IMR-90 (cell line): ENCODE measurements at regions not wholly inside any gene's neighbourhood (a gene's known extent, or its start where the extent isn't known, plus 50 kb on each side); places are given as distances from the start of the nearest gene placed in this dataset.

ENCODE experiments used
- ATAC-seq: fragments of 200-7000 bp; cut with Tn5 transposase; 2 replicates; pipeline ENCODE4 v1.9.1; 2020; ENCODE audit warnings: low read depth, mild to moderate bottlenecking, moderate library complexity
- BruUV-seq: library from RNA; stranded (reverse); fragments of 400-500 nt; replicated peaks from 2 replicates; lab custom pipeline; 2021; lab: Mats Ljungman, UMichigan
- CTCF ChIA-PET: fragments of 300-600 bp; formaldehyde crosslinking; extraction: SDS; loops from one replicate; lab custom pipeline; 2021; ENCODE audit warnings: antibody characterized with exemption; lab: Yijun Ruan, JAX
- POLR2A ChIA-PET: fragments of 300-600 bp; sonication (Branson Sonifier 250); formaldehyde crosslinking; loops from one replicate; lab custom pipeline; 2022; ENCODE audit warnings: antibody characterized with exemption; ENCODE audit not compliant: unreplicated experiment; lab: Charles Lee
- DNase-seq: peaks from one replicate; pipeline ENCODE4 v3.0.0; 2013
- H2AFZ ChIP-seq: replicated peaks from 2 replicates; pipeline ENCODE3; 2013; ENCODE audit warnings: low read length, mild to moderate bottlenecking; ENCODE audit not compliant: poor library complexity
- H2AK5ac ChIP-seq: 2 replicates; pipeline ENCODE4 v1.6.1; 2013; ENCODE audit warnings: low read depth, low read length, inconsistent platforms
- H2AK9ac ChIP-seq: replicated peaks from 2 replicates; pipeline ENCODE3; 2013; ENCODE audit warnings: mild to moderate bottlenecking, low read depth, low read length, moderate library complexity; ENCODE audit not compliant: poor library complexity
- H2BK120ac ChIP-seq: 2 replicates; pipeline ENCODE4 v1.6.1; 2013; ENCODE audit warnings: low read depth, low read length, inconsistent platforms
- H2BK15ac ChIP-seq: 3 replicates; pipeline ENCODE4 v1.6.1; 2013; ENCODE audit warnings: low read depth, low read length, inconsistent platforms
- H2BK20ac ChIP-seq: 2 replicates; pipeline ENCODE4 v1.6.1; 2013; ENCODE audit warnings: low read depth, mild to moderate bottlenecking, inconsistent platforms, low read length, moderate library complexity
- H2BK5ac ChIP-seq: 2 replicates; pipeline ENCODE4 v1.6.1; 2013; ENCODE audit warnings: mild to moderate bottlenecking, low read depth, low read length, inconsistent platforms; ENCODE audit not compliant: poor library complexity, severe bottlenecking
- H3K14ac ChIP-seq: replicated peaks from 2 replicates; pipeline ENCODE4 v1.6.1; 2013; ENCODE audit warnings: low read depth, low read length, inconsistent platforms
- H3K18ac ChIP-seq: 2 replicates; pipeline ENCODE4 v1.6.1; 2013; ENCODE audit warnings: low read depth, low read length, control low read depth
- H3K23ac ChIP-seq: 2 replicates; pipeline ENCODE4 v1.6.1; 2013; ENCODE audit warnings: low read depth, low read length, inconsistent platforms
- H3K27ac ChIP-seq: 2 replicates; pipeline ENCODE4 v1.5.1; 2013; ENCODE audit warnings: mild to moderate bottlenecking, control low read depth, low read length; ENCODE audit not compliant: insufficient read depth
- H3K27me3 ChIP-seq: 2 replicates; pipeline ENCODE4 v1.6.1; 2013; ENCODE audit warnings: low read length; ENCODE audit not compliant: control insufficient read depth, insufficient read depth
- H3K36me3 ChIP-seq: 2 replicates; pipeline ENCODE4 v1.6.1; 2013; ENCODE audit warnings: low read length, mixed read lengths; ENCODE audit not compliant: control insufficient read depth, insufficient read depth
- H3K4ac ChIP-seq: 2 replicates; pipeline ENCODE4 v1.6.1; 2013; ENCODE audit warnings: low read depth, low read length, inconsistent platforms
- H3K4me1 ChIP-seq: 2 replicates; pipeline ENCODE4 v1.6.1; 2013; ENCODE audit warnings: low read length, mixed read lengths; ENCODE audit not compliant: control insufficient read depth, insufficient read depth
- H3K4me2 ChIP-seq: 2 replicates; pipeline ENCODE4 v1.6.1; 2013; ENCODE audit warnings: low read depth, mild to moderate bottlenecking, control low read depth, low read length, moderate library complexity
- H3K4me3 ChIP-seq: 2 replicates; pipeline ENCODE4 v1.5.1; 2013; ENCODE audit warnings: low read depth, mild to moderate bottlenecking, control low read depth, low read length, moderate library complexity; ENCODE audit not compliant: insufficient read depth
- H3K56ac ChIP-seq: 2 replicates; pipeline ENCODE4 v1.6.1; 2013; ENCODE audit warnings: low read length, inconsistent platforms; ENCODE audit not compliant: insufficient read depth; ENCODE audit errors: extremely low read depth
- H3K79me1 ChIP-seq, 2 experiments: 2 replicates each; pipeline ENCODE4 v1.6.1; 2013; ENCODE audit warnings: low read length in 2 of 2, inconsistent platforms in 1 of 2, low read depth in 1 of 2
- H3K9ac ChIP-seq: 2 replicates; pipeline ENCODE4 v1.6.1; 2013; ENCODE audit warnings: low read depth, low read length, control low read depth
- H3K9me1 ChIP-seq: 2 replicates; pipeline ENCODE4 v1.6.1; 2013; ENCODE audit warnings: low read length, inconsistent platforms; ENCODE audit not compliant: insufficient read depth
- H3K9me3 ChIP-seq: 2 replicates; pipeline ENCODE4 v1.6.1; 2013; ENCODE audit warnings: low read length; ENCODE audit not compliant: control insufficient read depth, insufficient read depth
- H4K20me1 ChIP-seq: 2 replicates; pipeline ENCODE4 v1.6.1; 2013; ENCODE audit warnings: low read length, inconsistent platforms; ENCODE audit not compliant: insufficient read depth
- H4K5ac ChIP-seq: 2 replicates; pipeline ENCODE4 v1.6.1; 2013; ENCODE audit warnings: mild to moderate bottlenecking, low read depth, low read length, control low read depth
- H4K8ac ChIP-seq, 2 experiments: 2 replicates each; pipeline ENCODE4 v1.6.1; 2013; ENCODE audit warnings: low read depth in 2 of 2, low read length in 2 of 2, control low read depth in 1 of 2, inconsistent platforms in 1 of 2
- H4K91ac ChIP-seq: 2 replicates; pipeline ENCODE4 v1.6.1; 2013; ENCODE audit warnings: low read depth, low read length, inconsistent platforms; ENCODE audit not compliant: insufficient read depth
- BHLHE40 ChIP-seq: fragments of 150-350 bp; IDR thresholded peaks from 2 replicates; pipeline ENCODE4 v1.6.1; 2016; ENCODE audit warnings: mild to moderate bottlenecking, low read depth, low read length
- CEBPB ChIP-seq: IDR thresholded peaks from 2 replicates; pipeline ENCODE4 v1.6.1; 2012; ENCODE audit warnings: low read depth, low read length, improper control_type of control experiment
- CHD1 ChIP-seq: IDR thresholded peaks from 2 replicates; pipeline ENCODE4 v1.6.1; 2012; ENCODE audit warnings: low read depth, low read length, improper control_type of control experiment
- FOS ChIP-seq: fragments of 150-350 bp; IDR thresholded peaks from 2 replicates; pipeline ENCODE4 v1.6.1; 2016; ENCODE audit warnings: low read depth, low read length
- MAFK ChIP-seq: IDR thresholded peaks from 2 replicates; pipeline ENCODE4 v1.6.1; 2012; ENCODE audit warnings: low read depth, low read length, improper control_type of control experiment
- MAZ ChIP-seq: IDR thresholded peaks from 2 replicates; pipeline ENCODE4 v1.6.1; 2012; ENCODE audit warnings: low read depth, mild to moderate bottlenecking, low read length, improper control_type of control experiment, moderate library complexity, borderline replicate concordance
- MXI1 ChIP-seq: IDR thresholded peaks from 2 replicates; pipeline ENCODE4 v1.6.1; 2012; ENCODE audit warnings: low read depth, mild to moderate bottlenecking, low read length, moderate library complexity, borderline replicate concordance
- NFE2L2 ChIP-seq: fragments of 150-350 bp; IDR thresholded peaks from 2 replicates; pipeline ENCODE4 v1.6.1; 2016; ENCODE audit warnings: low read depth, mild to moderate bottlenecking, low read length
- POLR2A ChIP-seq: IDR thresholded peaks from 2 replicates; pipeline ENCODE4 v1.6.1; 2012; ENCODE audit warnings: mild to moderate bottlenecking, low read depth, low read length
- RAD21 ChIP-seq: IDR thresholded peaks from 2 replicates; pipeline ENCODE4 v1.6.1; 2012; ENCODE audit warnings: low read length, improper control_type of control experiment
- RFX5 ChIP-seq: IDR thresholded peaks from 2 replicates; pipeline ENCODE4 v1.8.0; 2012; ENCODE audit warnings: low read depth, mild to moderate bottlenecking, low read length, moderate library complexity
- SMC3 ChIP-seq: fragments of 150-350 bp; IDR thresholded peaks from 2 replicates; pipeline ENCODE4 v1.6.1; 2016; ENCODE audit warnings: low read depth, mild to moderate bottlenecking, antibody characterized with exemption, low read length, moderate library complexity
- WGBS, 2 experiments: methylation state at CpG; one replicate each; pipeline versions ENCODE4 v1.1.5 to v1.1.7; 2013; ENCODE audit warnings: missing lambda C conversion rate in 2 of 2; ENCODE audit not compliant: insufficient read length in 1 of 2; ENCODE audit errors: extremely low coverage in 2 of 2; 5-methylcytosine and 5-hydroxymethylcytosine counted together
- dilution Hi-C: fragments of 300-500 bp; cut with HindIII; formaldehyde crosslinking; loops from one replicate; pipeline ENCODE4 v1.14.3; 2018; ENCODE audit warnings: low sequenced_read_pairs; ENCODE audit not compliant: unreplicated experiment
- in situ Hi-C: fragments of 300-500 bp; cut with MboI; formaldehyde crosslinking; loops from 3 replicates; pipeline ENCODE4 v1.14.3; 2019; ENCODE audit warnings: low sequenced_read_pairs, inconsistent platforms, mixed read lengths
- intact Hi-C: fragments of 100-400 bp; cut with micrococcal nuclease; formaldehyde crosslinking; loops from 2 replicates; pipeline ENCODE4 v1.10.0; 2022
- TF ChIP-seq, protein P1 (sequence below): fragments of 150-350 bp; IDR thresholded peaks from 2 replicates; pipeline ENCODE4 v1.6.1; 2017; ENCODE audit warnings: mild to moderate bottlenecking, antibody characterized with exemption, low read length, low read depth
- TF ChIP-seq, protein P2 (sequence below): fragments of 150-350 bp; IDR thresholded peaks from 2 replicates; pipeline ENCODE4 v1.6.1; 2016; ENCODE audit warnings: low read depth, mild to moderate bottlenecking, low read length, moderate library complexity, borderline replicate concordance
- TF ChIP-seq, protein P3 (sequence below): conservative IDR thresholded peaks from 2 replicates; pipeline ENCODE4 v1.5.1; 2012; ENCODE audit warnings: mild to moderate bottlenecking, low read depth, low read length, improper control_type of control experiment

DNA sequence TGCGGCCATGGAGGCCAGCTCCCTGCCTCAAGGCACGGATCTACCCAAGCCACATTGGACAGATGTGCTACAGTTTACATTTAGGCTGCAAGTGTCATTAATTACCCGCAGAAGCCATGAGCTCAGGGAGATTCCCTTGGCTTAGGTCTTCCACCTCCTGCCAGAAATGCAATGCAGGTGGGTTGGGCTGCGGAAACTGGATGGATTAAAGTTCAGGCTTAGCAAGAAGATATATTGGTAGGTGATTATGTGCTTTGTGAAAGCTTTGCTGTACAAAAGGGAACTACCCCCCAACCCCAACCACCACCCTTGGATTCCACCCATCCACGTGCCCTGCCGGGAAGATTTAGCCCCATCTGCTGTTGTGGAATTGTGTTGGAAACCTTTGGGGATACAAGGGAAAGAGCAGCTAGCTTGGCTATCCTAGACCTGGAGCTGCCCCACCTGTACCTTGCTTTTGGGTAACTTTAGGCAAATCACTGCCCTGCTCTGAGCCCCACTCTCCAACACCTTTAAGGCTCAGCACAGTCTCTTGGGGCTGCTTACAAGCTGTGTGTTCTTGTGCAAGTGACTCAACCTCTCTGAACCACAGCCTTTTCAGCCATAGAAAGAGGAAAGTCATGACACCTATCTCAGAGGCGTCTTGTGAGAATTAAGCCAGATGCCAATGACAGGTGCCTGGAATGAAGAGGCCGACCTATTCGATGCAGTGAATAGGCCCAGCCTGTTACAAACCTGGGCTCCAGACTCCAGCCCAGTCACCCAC, 141.6 kb upstream of the GLI2 start:
- H2AFZ ChIP-seq, result no peak overlapping the region
- no peak overlapping the region for H2BK15ac ChIP-seq
- no peak overlapping the region for H2AK9ac ChIP-seq
- intact Hi-C loops, result no loop called here
- peaks cover 15% of the 10 kb centered on the region for H3K9me1 ChIP-seq
- H2BK5ac ChIP-seq, result no peak overlapping the region
- no peak overlapping the region; the same call in 1 of the 2 replicates for H4K91ac ChIP-seq
- no peak overlapping the region for H4K8ac ChIP-seq
- no peak overlapping the region for H3K27ac ChIP-seq
- H2BK120ac ChIP-seq, result no peak overlapping the region
- H3K4ac ChIP-seq, result no peak overlapping the region; the same call in 1 of the 2 replicates
- H3K14ac ChIP-seq, result no peak overlapping the region
- TF ChIP-seq MXI1 (no peak), MAFK (no peak), CEBPB (no peak), RAD21 (no peak), POLR2A (no peak), NFE2L2 (no peak), BHLHE40 (no peak), MAZ (no peak), RFX5 (no peak), SMC3 (no peak), FOS (no peak), CHD1 (no peak)
- TF ChIP-seq, protein P1, sequence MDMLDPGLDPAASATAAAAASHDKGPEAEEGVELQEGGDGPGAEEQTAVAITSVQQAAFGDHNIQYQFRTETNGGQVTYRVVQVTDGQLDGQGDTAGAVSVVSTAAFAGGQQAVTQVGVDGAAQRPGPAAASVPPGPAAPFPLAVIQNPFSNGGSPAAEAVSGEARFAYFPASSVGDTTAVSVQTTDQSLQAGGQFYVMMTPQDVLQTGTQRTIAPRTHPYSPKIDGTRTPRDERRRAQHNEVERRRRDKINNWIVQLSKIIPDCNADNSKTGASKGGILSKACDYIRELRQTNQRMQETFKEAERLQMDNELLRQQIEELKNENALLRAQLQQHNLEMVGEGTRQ, result no peak
- TF ChIP-seq, protein P2, sequence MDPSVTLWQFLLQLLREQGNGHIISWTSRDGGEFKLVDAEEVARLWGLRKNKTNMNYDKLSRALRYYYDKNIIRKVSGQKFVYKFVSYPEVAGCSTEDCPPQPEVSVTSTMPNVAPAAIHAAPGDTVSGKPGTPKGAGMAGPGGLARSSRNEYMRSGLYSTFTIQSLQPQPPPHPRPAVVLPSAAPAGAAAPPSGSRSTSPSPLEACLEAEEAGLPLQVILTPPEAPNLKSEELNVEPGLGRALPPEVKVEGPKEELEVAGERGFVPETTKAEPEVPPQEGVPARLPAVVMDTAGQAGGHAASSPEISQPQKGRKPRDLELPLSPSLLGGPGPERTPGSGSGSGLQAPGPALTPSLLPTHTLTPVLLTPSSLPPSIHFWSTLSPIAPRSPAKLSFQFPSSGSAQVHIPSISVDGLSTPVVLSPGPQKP, result no peak
- TF ChIP-seq, protein P3, sequence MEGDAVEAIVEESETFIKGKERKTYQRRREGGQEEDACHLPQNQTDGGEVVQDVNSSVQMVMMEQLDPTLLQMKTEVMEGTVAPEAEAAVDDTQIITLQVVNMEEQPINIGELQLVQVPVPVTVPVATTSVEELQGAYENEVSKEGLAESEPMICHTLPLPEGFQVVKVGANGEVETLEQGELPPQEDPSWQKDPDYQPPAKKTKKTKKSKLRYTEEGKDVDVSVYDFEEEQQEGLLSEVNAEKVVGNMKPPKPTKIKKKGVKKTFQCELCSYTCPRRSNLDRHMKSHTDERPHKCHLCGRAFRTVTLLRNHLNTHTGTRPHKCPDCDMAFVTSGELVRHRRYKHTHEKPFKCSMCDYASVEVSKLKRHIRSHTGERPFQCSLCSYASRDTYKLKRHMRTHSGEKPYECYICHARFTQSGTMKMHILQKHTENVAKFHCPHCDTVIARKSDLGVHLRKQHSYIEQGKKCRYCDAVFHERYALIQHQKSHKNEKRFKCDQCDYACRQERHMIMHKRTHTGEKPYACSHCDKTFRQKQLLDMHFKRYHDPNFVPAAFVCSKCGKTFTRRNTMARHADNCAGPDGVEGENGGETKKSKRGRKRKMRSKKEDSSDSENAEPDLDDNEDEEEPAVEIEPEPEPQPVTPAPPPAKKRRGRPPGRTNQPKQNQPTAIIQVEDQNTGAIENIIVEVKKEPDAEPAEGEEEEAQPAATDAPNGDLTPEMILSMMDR, result no peak
- no peak overlapping the region for H4K5ac ChIP-seq
- H3K4me2 ChIP-seq, result no peak overlapping the region
- H3K18ac ChIP-seq, result no peak overlapping the region
- no peaks in the 10 kb centered on the region for H4K20me1 ChIP-seq
- no peak overlapping the region for H3K9ac ChIP-seq
- POLR2A ChIA-PET, result no interaction called here
- peaks cover 24% of the 10 kb centered on the region for H3K4me1 ChIP-seq
- no peak overlapping the region for H3K23ac ChIP-seq
- H2BK20ac ChIP-seq, result no peak overlapping the region
- WGBS, 2 experiments, result 84% methylated on average over 3 of the region's 9 CpGs; no CpG with 5 or more reads in 1 of the 2 experiments
- no peaks in the 10 kb centered on the region; the same call in 1 of the 2 replicates for H3K27me3 ChIP-seq
- BruUV-seq, result no TSS peak
- CTCF ChIA-PET, result no interaction called here
- dilution Hi-C loops, result no loop called here
- H3K9me3 ChIP-seq, result peaks cover 4% of the 10 kb centered on the region; the same call in 1 of the 2 replicates
- no peak overlapping the region for H3K4me3 ChIP-seq
- no peaks in the 10 kb centered on the region for H3K36me3 ChIP-seq
- DNase-seq (no peak), ATAC-seq (no peak)
- H2AK5ac ChIP-seq, result no peak overlapping the region
- in situ Hi-C loops, result no loop called here
- H3K56ac ChIP-seq, result no peak overlapping the region
- H3K79me1 ChIP-seq, result no peaks in the 10 kb centered on the region
